Psoas muscle (tissue), 7 donors: ENCODE measurements at regions not wholly inside any gene's neighbourhood (a gene's known extent, or its start where the extent isn't known, plus 50 kb on each side); places are given as distances from the start of the nearest gene placed in this dataset.

Experiments
- ATAC-seq, 4 donors: fragments of 200-7000 bp; cut with Tn5 transposase; one replicate each; pipeline ENCODE4 v1.9.1; 2020; ENCODE audit warnings: moderate library complexity in 3 of 4, mild to moderate bottlenecking in 2 of 4
- DNase-seq, 2 donors: peaks; one replicate each; pipeline ENCODE4 v3.0.0-alpha.2; 2020
- H3K27ac ChIP-seq: fragments of 200-600 bp; one replicate; pipeline ENCODE4 v1.8.0; 2022
- H3K27me3 ChIP-seq, 3 donors: fragments of 200-600 bp in 1 of 3; one replicate each; pipeline versions ENCODE4 v1.6.1 to v1.8.0; 2013 to 2022; ENCODE audit warnings: low read length in 2 of 3, mild to moderate bottlenecking in 2 of 3, moderate library complexity in 1 of 3; ENCODE audit not compliant: insufficient read depth in 3 of 3
- H3K36me3 ChIP-seq, 2 donors: fragments of 200-600 bp in 1 of 2; one replicate each; pipeline versions ENCODE4 v1.6.1 to v1.8.0; 2013 to 2022; ENCODE audit warnings: low read depth in 1 of 2, mild to moderate bottlenecking in 1 of 2, moderate library complexity in 1 of 2; ENCODE audit not compliant: insufficient read depth in 1 of 2
- H3K4me1 ChIP-seq: fragments of 200-600 bp; one replicate; pipeline ENCODE4 v1.8.0; 2022
- H3K4me3 ChIP-seq: fragments of 200-600 bp; one replicate; pipeline ENCODE4 v1.8.0; 2022; ENCODE audit warnings: mild to moderate bottlenecking
- H3K9me3 ChIP-seq: fragments of 200-600 bp; one replicate; pipeline ENCODE4 v1.8.0; 2022
- WGBS, 3 donors: extraction: QIAGEN DNeasy Blood & Tissue Kit; methylation state at CpG; one replicate each; pipeline versions ENCODE4 v1.1.6 to v1.1.7; 2013; 5-methylcytosine and 5-hydroxymethylcytosine counted together
- intact Hi-C, 2 donors: fragments of 100-400 bp; cut with DNase I; formaldehyde crosslinking; loops; one replicate each; pipeline versions ENCODE4 v1.11.0 to v1.14.2; 2022
- TF ChIP-seq, protein P1 (sequence below): fragments of 200-600 bp; IDR thresholded peaks from one replicate; pipeline ENCODE4 v1.8.0; 2022; ENCODE audit warnings: antibody characterized with exemption
- donor health status: healthy with polysubstance abuse.
- donor health status: DM: no; HTN: no; CAD: no; lungs with moderate emphysema.
- donor health status: Bipolar disorder and iron deficiency.
- donor health status: healthy.
- donor health status: DM: yes; HTN: yes; CAD: no.
- donor health status: DM: no; HTN: no; CAD: no.
- donor health status: DM: yes; HTN: yes; CAD: no.

DNA sequence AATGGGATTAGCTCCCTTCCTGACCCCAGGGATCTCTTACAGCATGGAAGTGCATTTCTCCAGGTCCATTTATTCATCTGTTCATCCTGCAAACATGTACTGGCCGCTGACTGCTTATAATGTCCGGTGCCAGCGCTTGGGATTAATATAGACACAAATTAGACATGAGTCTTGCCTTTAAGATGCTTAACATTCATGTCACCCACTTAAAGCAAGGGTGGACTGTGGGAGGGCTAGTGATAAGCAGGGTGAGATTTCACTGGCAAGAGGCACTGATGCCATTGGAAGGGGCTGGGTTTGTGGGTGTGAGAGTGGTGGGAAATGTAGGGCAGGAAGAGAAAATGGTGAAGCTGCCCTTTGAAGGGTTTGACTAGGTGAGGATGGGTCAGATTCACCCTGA, 92.2 kb upstream of the MPHOSPH6 start:
- TF ChIP-seq, protein P1, sequence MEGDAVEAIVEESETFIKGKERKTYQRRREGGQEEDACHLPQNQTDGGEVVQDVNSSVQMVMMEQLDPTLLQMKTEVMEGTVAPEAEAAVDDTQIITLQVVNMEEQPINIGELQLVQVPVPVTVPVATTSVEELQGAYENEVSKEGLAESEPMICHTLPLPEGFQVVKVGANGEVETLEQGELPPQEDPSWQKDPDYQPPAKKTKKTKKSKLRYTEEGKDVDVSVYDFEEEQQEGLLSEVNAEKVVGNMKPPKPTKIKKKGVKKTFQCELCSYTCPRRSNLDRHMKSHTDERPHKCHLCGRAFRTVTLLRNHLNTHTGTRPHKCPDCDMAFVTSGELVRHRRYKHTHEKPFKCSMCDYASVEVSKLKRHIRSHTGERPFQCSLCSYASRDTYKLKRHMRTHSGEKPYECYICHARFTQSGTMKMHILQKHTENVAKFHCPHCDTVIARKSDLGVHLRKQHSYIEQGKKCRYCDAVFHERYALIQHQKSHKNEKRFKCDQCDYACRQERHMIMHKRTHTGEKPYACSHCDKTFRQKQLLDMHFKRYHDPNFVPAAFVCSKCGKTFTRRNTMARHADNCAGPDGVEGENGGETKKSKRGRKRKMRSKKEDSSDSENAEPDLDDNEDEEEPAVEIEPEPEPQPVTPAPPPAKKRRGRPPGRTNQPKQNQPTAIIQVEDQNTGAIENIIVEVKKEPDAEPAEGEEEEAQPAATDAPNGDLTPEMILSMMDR, result no peak
- ATAC-seq, result no peak
- H3K4me1 ChIP-seq, result no peaks in the 10 kb centered on the region
- no peak overlapping the region for H3K4me3 ChIP-seq
- H3K36me3 ChIP-seq, result no peaks in the 10 kb centered on the region
- intact Hi-C loops, result loop anchor here (2.0 to 10.0 kb wide), 6 partner anchors 85 to 1185 kb away; no protein-coding TSS in a partner anchor
- 81 to 93% (median 86%) methylated on average over 3 of the region's 3 CpGs for WGBS, 3 donors
- H3K27me3 ChIP-seq, result no peaks in the 10 kb centered on the region
- H3K9me3 ChIP-seq, result no peaks in the 10 kb centered on the region
- no peak for DNase-seq
- no peak overlapping the region for H3K27ac ChIP-seq

DNA sequence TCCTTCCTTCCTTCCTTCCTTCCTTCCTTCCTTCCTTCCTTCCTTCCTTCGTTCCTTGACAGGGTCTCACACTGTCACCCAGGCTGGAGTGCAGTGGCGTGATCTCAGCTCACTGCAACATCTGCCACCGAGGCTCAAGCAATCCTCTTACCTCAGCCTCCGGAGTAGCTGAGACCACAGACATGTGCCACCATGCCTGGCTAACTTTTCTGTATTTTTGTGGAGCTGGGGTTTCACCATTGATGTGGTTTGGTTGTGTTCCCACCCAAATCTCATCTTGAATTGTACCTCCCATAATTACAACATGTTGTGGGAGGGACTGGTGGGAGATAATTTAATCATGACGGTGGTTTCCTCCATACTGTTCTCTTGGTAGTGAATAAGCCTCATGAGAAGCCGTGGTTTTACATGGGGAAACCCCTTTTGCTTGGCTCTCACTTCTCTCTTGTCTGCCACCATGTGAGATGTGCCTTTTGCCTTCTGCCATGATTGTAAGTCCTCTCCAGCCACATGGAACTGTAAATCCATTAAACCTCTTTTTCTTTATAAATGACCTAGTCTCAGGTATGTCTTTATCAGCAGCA, 90.3 kb upstream of the MPHOSPH6 start:
- intact Hi-C loops, result loop anchor here (5.0 to 10.0 kb wide), 3 partner anchors 197 to 1187 kb away; no protein-coding TSS in a partner anchor

DNA sequence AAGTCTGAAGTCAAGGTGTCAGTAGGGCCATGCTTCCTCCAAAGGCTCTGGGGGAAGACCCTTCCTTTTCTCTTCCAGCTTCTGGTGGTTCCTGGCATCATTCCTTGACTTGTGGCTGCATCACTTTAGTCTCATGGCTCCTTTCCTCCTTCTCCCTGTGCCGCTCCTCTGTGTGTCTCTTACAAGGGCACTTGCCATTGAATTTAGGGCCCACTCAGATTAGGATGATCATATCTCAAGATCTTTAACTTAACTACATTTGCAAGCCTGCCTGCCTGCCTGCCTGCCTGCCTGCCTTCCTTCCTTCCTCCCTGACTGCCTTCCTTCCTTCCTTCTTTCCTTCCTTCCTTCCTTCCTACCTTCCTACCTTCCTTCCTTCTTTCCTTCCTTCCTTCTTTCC, 89.7 kb upstream of the MPHOSPH6 start:
- TF ChIP-seq, protein P1, result no peak
- DNase-seq, result no peak
- ATAC-seq, result no peak
- H3K27me3 ChIP-seq, result no peaks in the 10 kb centered on the region
- no peaks in the 10 kb centered on the region for H3K9me3 ChIP-seq
- no peaks in the 10 kb centered on the region for H3K4me1 ChIP-seq
- WGBS, 3 donors, result 88 to 92% (median 90%) methylated on average over 1 of the region's 1 CpG
- H3K4me3 ChIP-seq, result no peak overlapping the region
- no peaks in the 10 kb centered on the region for H3K36me3 ChIP-seq
- intact Hi-C loops, result loop anchor here (5.0 to 10.0 kb wide), 3 partner anchors 198 to 1188 kb away; no protein-coding TSS in a partner anchor
- H3K27ac ChIP-seq, result no peak overlapping the region

More for the DNA sequence above, 90.3 kb upstream of the MPHOSPH6 start:
- no peaks in the 10 kb centered on the region for H3K9me3 ChIP-seq
- WGBS, 3 donors, result 82 to 86% (median 84%) methylated on average over 6 of the region's 6 CpGs
- no peak overlapping the region for H3K4me3 ChIP-seq
- H3K27me3 ChIP-seq, result no peaks in the 10 kb centered on the region
- H3K27ac ChIP-seq, result no peak overlapping the region
- ATAC-seq, result no peak
- no peaks in the 10 kb centered on the region for H3K36me3 ChIP-seq
- DNase-seq, result no peak
- H3K4me1 ChIP-seq, result no peaks in the 10 kb centered on the region
- TF ChIP-seq, protein P1, result no peak

DNA sequence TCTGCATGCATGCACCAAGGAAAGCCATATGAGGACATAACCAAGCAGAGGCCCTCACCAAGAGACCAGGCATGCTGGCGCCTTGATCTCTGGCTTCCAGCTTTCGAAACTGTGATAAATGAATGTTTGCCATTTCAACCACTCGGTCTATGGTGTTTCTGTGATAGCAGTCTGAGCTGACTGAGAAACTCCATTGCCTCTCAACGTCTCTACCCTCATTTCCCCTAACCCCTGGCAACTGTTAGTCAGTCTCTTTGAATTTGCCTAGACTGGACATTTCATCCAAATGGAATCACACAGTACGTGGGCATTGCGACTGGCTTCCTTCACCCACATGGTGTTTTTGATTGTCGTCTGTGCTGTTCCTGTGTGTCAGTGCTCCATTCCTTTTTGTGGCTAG, 88.0 kb upstream of the MPHOSPH6 start:
- Histone ChIP-seq H3K27me3 (no peaks in the 10 kb centered on the region), H3K36me3 (no peaks in the 10 kb centered on the region), H3K27ac (no peak overlapping the region), H3K4me1 (no peaks in the 10 kb centered on the region), H3K4me3 (no peak overlapping the region), H3K9me3 (no peaks in the 10 kb centered on the region)
- ATAC-seq, result no peak
- intact Hi-C loops, result no loop called here
- DNase-seq, result no peak
- 86 to 89% (median 89%) methylated on average over 7 of the region's 7 CpGs for WGBS, 3 donors
- TF ChIP-seq, protein P1, result no peak

DNA sequence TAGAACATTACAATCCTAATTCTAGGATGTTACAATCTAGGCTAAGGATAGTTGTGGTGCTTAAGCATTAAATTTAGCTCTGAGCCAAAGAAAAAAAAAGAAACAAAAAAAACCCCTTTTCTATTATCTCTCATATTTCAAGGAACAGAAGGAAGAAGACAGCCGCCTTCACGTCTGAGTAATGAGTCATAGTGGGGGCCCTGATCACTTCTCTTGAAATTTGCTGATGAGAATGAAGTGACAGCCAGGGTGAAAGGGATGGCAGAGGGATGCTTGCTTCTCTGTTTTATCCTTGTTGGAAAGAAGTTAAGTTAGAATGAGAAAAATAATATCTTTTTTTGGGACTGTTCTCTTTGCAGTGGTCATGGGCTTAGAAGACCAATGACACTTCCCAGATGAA, 82.6 kb upstream of the MPHOSPH6 start:
- H3K4me3 ChIP-seq, result no peak overlapping the region
- ATAC-seq, result no peak
- 64 to 82% (median 76%) methylated on average over 2 of the region's 2 CpGs for WGBS, 3 donors

More for the DNA sequence above, 82.6 kb upstream of the MPHOSPH6 start:
- DNase-seq, result no peak
- Histone ChIP-seq H3K27me3 (no peaks in the 10 kb centered on the region), H3K27ac (no peak overlapping the region), H3K4me1 (no peaks in the 10 kb centered on the region), H3K36me3 (no peaks in the 10 kb centered on the region), H3K9me3 (no peaks in the 10 kb centered on the region)
- TF ChIP-seq, protein P1, result no peak
- intact Hi-C loops, result no loop called here
